ENCODE measurements at regions not wholly inside any gene's neighbourhood (a gene's known extent, or its start where the extent isn't known, plus 50 kb on each side); places are given as distances from the start of the nearest gene placed in this dataset.

DNA sequence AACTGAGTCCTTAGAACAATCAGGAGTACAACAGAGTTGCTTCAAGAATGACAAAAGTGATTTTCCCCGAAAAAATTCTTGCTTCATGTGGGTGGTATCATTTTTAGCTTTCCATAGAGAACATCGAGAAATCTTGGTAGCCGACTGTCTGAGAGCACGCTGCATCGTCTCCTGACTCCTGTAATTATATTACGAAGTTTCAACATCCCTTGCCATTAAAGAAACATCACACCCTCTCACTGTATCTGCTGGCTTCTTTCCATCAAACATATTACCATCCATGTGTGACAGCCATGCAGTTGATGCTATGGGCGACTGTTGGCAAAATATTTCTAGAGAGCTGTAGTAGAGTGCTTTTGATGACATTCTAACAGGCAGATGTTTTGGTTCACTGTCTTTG, 311.2 kb downstream of the CMPK2 start:
- DNase-seq: peak; percentile 94

DNA sequence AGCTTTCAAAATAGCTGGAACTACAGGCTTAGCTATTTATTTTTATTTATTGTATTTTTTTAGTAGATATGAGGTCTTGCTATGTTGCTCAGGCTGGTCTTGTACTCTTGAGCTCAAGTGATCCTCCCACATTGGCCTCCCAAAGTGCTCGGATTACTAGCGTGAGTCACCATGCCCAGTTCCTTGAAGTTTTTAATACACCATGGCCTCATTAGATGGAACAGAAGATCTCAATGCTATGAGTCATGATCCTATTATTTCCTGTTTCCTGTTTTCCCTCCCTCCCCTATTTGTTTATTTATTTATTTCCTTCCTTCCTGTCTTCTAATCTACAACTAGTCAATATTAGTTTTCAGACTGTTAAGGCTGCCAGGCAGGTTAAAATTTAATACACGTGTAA, 309.0 kb downstream of the CMPK2 start:
- no peak for DNase-seq

DNA sequence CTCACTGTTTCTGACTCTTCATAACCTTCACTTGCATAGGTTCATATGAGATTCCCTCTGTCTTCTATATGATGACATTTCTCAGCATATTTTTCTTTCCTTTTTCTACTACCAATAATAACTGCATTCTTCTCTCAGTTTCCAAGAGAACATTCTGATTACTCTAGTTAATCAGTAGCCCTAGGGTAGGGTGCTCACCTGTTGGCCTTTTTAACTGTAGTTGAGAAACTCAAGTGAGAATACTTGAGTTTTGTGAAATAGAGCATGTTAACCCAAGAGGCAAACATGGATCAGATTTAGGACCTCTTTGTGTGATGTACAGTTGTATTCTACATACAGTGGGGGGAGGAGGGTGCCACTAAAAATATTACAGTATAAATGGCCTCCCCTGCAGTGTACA, 308.0 kb downstream of the CMPK2 start:
- DNase-seq: no peak

- DNase-seq: no peak
These were observed 302.9 kb downstream of the CMPK2 start for GRCh38 chr2:6562771-6563170.

DNA sequence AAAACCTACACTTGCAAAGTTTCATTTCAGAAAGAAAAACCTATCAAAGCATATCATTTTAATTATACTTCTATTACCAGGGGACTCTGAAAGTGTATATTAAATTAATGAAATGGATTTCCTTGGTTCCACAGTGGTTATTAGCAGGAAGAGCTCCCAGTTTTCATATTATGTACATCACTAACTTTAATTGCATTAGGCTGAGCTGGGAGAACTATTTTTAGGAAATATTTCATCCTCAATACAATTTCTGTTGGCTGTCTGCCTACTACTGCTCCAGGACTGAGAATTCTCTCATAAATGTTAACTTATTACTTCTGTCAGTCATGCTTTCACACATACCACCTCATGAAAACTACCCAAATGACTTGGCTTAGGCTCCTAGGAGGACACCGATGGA, 301.4 kb downstream of the CMPK2 start:
- no peak for DNase-seq

DNA sequence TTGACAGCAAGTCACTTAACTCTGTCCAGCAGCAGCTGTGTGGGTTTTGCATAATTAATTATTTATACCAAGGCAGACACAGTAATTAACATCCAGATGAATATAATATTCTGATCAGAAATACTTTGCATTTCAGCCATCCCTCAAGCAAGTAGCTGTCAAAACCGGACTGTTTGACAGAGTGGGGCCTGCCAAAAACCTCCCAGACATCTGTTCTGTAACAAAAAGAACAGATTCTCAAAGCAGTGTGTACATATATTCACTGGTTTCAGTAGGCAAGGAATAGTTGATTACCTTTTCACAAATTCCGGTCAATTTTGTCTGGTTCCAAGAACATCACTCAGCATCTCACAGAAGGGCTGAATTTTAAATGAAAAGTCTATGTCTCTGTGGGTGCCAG, 291.6 kb downstream of the CMPK2 start:
- DNase-seq: no peak

GRCh38 chr2:6576302-6576701, 289.4 kb downstream of the CMPK2 start:
- DNase-seq: no peak

GRCh38 chr2:6577960-6578359, 287.7 kb downstream of the CMPK2 start:
- no peak for DNase-seq

- no peak for DNase-seq
These were observed 287.3 kb downstream of the CMPK2 start for GRCh38 chr2:6578416-6578815.

GRCh38 chr2:6579281-6579680, 286.4 kb downstream of the CMPK2 start:
- DNase-seq: no peak

DNA sequence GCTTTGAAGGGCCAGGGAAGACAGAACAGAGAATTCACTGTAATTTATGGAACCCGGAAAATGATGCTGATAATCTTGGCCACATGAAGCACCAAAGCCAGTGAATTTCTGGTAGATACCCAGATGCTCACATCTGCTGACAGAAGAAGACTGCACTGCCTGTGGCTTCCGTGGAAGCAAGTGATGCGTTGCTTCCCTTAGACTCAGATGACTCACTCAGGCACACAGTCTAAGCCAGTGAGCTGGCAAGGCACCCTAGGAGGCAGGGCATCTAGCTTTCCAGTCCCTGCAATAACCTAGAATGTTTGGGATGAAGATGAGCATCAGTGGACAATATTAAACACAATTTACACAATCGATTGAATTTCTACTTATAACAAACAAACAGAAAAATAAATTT, 284.7 kb downstream of the CMPK2 start:
- no peak for DNase-seq

DNA sequence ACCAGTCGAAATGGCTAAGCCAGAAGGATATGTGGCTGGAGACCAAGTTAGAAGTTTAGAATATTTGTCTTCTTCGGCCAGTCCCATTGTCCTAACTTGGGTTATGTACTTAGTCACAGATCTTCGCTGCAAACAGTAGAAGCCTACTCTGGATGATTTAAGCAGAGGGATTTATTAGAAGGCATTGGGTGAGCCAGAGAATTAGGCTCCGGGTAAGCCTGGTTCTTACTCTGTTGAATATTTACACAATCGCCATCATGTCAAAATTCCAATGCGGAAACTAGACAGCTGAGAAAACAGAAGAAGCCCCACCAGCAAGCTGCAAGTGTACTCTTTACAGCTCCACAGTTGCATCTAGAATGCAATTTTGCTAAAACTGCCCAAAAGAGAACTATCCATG, 276.6 kb downstream of the CMPK2 start:
- DNase-seq: no peak

DNA sequence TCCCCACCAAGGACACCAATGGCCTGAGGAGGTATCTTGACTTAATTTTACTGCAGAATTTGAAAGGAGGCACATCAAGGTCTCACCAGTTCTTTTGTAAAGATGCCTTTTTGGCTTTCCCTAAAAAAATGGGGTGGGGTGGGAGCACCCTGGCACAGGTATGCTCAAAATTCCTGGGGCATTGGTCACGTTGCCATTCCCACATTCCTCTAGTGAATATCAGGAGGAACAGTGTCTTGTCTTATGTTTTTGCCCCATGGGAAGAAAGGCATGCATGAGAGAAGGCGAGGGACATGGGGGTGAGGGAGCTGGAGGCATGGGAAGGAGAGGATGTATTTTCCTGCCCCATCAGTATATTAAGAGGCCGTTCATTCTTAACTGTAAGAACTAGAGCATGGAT, 275.3 kb downstream of the CMPK2 start:
- no peak for DNase-seq

DNA sequence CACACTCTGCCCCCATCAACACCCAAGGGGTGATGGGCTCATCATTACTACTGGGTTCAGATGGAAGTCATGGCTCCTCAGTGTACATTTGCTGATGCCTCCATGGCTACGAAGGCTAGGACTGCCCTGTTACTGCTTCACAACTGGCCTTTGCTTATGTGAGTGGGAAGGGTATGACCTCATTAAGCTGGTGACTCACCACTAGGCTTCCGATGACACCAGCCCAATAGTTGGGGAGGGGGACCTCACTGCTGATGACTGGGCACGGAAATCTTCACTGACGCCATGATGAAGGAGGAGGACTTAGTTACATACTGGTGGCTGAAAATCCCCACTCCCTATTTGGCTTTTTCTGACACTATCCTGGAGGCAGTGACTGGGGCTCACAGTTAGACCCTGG, 263.2 kb downstream of the CMPK2 start:
- DNase-seq: no peak

GRCh38 chr2:6605836-6606505, 259.7 kb downstream of the CMPK2 start:
- no peak for DNase-seq

GRCh38 chr2:6617794-6618193, 247.9 kb downstream of the CMPK2 start:
- DNase-seq: no peak

DNA sequence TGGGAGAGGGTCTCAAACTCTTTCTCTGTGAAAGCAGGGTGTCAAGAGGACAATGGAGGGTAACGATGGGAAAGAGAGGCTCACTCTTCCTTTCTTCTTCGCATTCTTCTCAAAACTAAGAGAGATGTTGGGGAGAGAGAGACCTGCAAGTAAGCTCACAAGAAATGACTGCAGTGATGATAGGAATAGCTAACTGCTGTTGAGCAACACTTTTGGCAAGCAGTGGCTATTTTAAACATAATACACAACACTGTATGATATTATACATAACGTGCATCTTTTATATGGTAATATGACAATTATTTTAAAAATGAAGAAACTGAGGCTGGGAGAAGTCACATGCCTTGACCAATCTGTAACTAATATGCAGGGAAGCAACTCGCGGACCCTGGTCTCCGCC, 247.5 kb downstream of the CMPK2 start:
- DNase-seq: no peak

- no peak for DNase-seq
These were observed 242.0 kb downstream of the CMPK2 start for GRCh38 chr2:6623746-6624145.

- no peak for DNase-seq
These were observed 239.2 kb downstream of the CMPK2 start for GRCh38 chr2:6626401-6627012.

DNA sequence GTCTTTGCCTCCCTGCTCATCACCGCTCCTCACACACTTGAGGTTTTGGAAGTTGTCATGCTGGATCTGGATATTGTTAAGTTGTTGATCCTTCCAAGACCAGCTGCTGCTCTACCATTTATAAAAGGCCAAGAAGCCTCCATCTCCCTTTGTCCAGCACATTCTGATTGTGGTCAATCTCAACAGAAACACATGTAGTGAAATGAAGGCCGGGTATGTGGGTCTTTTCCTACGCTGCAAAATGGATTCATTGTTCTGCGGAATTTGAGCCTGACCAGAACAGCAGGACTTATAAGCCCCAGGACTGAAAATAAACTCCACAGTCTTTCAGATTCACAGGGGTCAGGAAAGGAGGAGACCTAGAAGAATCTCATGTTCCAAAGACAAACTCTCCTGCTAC, 238.4 kb downstream of the CMPK2 start:
- DNase-seq: no peak

GRCh38 chr2:6630209-6630608, 235.5 kb downstream of the CMPK2 start:
- DNase-seq: no peak

- DNase-seq: no peak
These were observed 230.4 kb downstream of the CMPK2 start for GRCh38 chr2:6635296-6635695.

GRCh38 chr2:6637330-6637729, 228.4 kb downstream of the CMPK2 start:
- no peak for DNase-seq

- no peak for DNase-seq
These were observed 225.6 kb downstream of the CMPK2 start for GRCh38 chr2:6639929-6640620.

DNA sequence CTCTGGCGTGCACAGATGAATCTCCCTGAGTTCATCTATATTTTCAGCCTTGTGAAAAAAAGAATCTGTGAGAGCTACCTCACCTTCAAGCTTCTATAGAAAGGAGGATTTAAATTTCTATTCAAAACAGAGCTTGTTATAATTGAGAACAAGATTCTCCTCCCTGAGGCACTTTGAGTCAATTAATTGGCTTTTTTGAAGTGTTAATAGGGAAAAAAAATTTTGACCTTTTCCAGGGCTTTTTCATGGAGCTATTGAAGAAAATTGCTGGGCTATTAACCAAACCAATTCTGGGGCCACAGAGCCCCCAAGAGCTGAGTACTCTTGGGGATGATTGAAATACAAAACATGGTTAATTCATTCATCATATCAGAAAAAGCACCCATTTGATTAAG, 225.1 kb downstream of the CMPK2 start:
- no peak for DNase-seq

Data from NCI-H187 treated with DMSO at 0.1 percent for 48 hours (cell line).